ENCODE measurements at regions not wholly inside any gene's neighbourhood (a gene's known extent, or its start where the extent isn't known, plus 50 kb on each side); places are given as distances from the start of the nearest gene placed in this dataset.

DNA sequence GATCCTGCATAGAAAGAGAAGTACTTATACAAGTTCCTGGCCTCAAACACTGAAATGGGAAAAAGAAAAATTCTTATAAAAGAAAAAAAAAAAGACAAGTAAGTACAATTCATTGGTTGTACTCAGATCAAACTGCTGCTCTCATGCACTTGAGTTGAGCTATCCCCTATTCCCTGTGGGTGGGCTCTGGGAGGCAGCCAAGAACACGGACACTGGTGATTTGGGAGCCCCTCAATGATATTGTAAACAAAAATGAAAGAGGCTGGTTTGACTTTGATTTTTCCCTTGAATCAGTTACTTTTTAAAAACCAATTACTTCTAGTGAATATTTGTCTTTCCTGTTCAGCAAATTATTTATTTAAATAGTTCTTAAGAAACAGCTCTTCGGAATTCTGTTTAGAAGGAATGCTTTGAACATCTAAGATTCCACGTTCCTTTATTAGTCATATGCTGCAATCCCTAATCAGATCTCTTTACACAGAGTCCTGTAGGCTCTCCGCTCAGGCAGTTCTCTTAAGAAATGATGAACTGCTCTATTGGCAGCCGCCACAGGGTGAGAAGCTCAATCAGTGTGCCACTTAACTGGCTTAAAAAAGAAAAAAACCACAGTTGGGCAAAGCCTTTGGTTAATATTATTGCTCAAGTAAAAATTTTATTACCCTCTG is 225.1 kb downstream of the TMEM182 start:
- TF ChIP-seq EZH2 (IDR thresholded peaks at IDR 0.05; ENCODE audit: insufficient read depth, poor library complexity, severe bottlenecking): no peak
- no peak for TF ChIP-seq EZH2phosphoT487 (IDR thresholded peaks at IDR 0.05; ENCODE audit: insufficient read depth, low read depth)

All from GM23248 (cell line).